GM12892 (cell line): ENCODE measurements at regions not wholly inside any gene's neighbourhood (a gene's known extent, or its start where the extent isn't known, plus 50 kb on each side); places are given as distances from the start of the nearest gene placed in this dataset.

Experiments used
- DNase-seq: peaks from one replicate; pipeline ENCODE4 v3.0.0; 2011; ENCODE audit not compliant: insufficient read length
- FAIRE-seq: peaks from 2 replicates; lab custom pipeline; 2011; peaks lifted over from hg19 to GRCh38; lab: Jason Lieb, UNC
- POLR2A ChIP-seq: IDR thresholded peaks from 2 replicates; pipeline ENCODE4 v1.6.1; 2011; ENCODE audit warnings: low read depth, low read length, control low read depth
- POLR2AphosphoS5 ChIP-seq: IDR thresholded peaks from 2 replicates; pipeline ENCODE4 v1.6.1; 2011; ENCODE audit warnings: low read depth, low read length, control low read depth
- TAF1 ChIP-seq: IDR thresholded peaks from 2 replicates; pipeline ENCODE4 v1.6.1; 2011; ENCODE audit warnings: low read depth, mild to moderate bottlenecking, control low read depth, low read length, borderline replicate concordance

DNA sequence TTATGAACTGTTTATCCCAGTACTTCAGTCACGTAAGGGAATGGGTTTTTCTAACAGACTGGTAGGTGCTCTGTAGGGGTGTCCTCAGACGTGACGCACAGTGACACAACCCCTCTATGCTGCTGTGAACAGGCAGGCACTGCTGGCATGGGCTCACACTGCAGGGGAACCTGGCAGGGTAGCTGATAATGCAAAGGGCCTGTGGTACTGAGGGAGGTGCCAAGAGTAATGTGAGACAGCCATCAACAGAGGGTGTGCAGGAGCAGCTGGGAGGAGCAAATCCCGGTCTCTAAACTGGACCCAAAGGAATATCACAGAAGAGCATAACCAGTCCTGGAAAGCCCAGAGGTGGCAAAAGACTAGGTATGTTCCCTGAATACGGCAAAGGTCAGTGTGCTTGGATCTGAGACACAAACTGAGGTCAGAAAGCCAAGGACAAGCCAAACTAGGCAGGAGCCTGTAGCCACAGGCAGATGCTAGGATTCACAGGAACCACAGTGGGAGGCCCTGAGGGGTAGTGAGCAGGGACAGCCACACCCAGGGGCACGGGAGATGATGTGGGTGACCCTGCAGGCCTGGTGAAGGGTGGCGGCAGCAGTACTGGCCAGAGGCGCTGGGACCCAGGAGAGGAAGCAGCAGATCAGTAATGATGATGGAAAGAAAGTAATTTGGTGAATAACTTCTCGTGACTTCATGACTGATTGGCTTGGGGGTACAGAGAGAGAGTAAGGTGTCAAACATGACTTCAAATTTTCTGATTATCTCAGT is 248.1 kb upstream of the CHRNA7 start:
- no peak for FAIRE-seq
- no peak for DNase-seq
- TF ChIP-seq POLR2AphosphoS5: no peak
- no peak for TF ChIP-seq POLR2A
- TF ChIP-seq TAF1: no peak

DNA sequence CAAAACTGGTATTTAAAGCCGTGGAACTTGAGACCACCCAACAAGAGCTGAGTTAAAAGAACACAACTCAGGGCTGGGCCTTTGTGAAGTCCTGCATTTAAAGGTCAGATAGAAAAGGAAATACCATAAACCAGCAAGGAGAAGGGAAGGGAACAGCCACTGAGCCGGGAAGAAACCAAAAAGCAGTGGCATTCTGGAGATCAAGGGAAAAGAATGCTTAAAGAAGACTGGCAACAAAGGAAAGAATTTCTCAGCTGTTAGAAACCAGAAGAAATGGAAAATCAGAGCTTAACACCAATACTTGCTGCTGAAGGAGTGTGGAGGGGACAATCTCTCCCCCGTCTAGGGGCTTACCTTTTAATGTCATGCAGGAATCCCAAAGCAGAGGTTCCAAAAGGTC is 247.4 kb upstream of the CHRNA7 start:
- FAIRE-seq (no peak), DNase-seq (no peak)
- TF ChIP-seq POLR2A (no peak), POLR2AphosphoS5 (no peak)

DNA sequence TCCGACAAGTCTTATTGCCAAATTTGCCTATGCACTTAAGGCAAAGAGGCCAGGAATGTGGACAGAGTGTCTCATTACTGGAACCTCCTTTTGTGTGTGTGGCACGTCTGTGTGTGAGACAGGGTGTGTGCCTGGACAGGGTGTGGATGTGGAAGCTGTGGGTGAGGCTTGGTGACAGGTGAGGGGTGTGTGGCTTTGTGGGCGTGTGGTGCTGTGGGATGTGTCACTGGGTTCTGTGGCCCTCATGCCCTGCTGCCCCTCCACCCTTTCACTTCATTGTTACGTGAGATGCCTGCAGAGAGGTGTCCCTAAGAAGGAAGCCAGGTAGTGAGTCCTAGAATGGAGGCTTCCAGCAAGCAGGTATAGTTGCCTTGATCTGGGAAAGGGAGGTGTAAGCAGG is 244.0 kb upstream of the CHRNA7 start:
- DNase-seq: no peak
- no peak for TF ChIP-seq TAF1
- TF ChIP-seq POLR2AphosphoS5: no peak
- no peak for TF ChIP-seq POLR2A
- no peak for FAIRE-seq

DNA sequence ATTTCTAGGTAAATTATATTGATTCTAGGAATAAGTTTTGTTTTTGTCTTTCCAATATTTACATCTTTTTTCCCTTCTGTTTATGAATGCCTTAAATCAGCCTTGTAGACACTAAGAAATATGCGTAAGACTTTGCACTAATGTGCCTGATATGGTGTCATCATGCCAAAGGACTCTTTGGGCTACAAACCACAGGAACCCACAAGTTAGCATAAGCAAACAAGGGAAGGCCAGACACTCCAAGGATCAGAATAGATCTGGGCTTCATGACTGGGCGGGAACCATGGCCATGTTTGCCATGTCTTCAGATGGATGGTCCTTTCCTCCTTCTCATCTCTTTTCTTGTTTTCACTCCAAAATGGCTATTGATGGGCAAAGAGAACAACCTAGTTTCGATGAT is 242.2 kb upstream of the CHRNA7 start:
- TF ChIP-seq POLR2A (no peak), TAF1 (no peak), POLR2AphosphoS5 (no peak)
- no peak for FAIRE-seq
- DNase-seq: no peak

DNA sequence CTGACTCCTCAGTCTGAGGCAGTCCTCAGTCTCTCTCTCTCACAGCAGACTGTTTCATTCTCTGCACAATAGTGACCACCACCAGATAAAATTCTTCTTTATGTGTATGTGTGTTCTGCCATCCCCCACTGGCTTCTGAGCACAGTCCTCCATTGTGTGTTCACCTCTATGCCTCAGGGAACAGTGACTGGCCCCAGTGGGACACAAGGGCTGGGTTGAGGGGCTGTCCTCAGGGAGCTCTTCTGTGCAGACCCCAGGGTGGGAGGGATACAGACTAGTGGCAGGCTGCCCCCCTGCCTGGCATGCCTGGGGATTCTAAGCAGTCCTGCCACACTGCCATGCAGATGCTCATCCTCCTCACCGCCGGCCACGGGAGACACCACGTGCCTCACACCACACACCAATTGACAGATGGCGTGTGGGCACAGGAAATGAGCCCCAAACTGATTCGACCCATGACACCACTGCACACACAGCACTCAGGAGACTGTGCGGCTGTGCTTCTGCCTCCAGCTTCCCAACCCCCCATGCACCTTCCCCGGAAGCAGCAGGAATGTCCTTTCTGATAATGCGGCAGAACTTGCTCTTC is 237.6 kb upstream of the CHRNA7 start:
- DNase-seq (no peak), FAIRE-seq (no peak)
- TF ChIP-seq POLR2A (no peak), TAF1 (no peak), POLR2AphosphoS5 (no peak)

DNA sequence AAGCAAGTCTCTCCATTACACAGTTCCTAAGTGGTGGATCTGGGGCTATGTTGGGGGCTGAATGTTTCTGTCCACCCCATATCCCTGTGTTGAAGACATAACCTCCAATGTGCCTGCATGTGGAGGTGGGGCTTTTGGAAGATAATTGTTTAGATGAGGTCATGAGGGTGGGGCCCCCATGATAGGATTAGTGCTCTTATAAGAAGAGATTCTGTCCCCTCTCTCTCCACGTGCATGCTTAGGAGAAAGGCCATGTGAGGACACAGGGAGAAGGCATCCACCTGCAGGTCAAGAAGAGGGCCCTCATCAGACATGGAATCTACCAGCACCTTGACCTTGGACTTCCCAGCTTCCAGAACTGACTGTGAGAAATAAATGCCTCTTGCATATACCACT is 231.0 kb upstream of the CHRNA7 start:
- no peak for FAIRE-seq
- TF ChIP-seq POLR2A (no peak), POLR2AphosphoS5 (no peak), TAF1 (no peak)
- no peak for DNase-seq

DNA sequence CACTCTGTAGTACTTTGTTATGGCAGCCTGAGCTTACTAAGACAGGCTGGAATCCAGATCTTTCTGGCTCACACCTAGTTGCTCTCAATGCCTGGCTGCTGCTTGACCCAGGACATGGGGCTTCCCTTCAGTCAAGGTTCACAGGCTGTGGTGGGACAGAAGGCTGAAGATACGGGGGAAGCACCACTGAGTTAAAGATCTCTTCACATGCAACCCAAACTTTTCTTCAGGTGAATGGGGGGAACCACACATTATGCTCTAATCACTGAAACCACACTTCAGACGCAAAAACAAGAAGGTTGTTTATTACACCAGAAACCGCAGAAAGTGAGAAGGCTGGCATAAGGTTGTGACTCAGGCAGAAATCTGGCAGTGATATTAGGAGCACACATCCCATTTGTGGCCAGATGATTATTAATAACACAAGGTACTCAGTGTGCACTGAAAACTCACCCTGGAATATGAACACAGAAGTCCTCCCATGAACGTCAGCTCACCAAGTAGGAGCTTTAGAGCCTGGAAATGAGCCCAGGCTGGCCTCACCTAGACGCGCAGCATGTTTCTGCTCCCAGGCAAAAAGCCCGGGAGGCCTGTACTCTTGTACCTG is 230.5 kb upstream of the CHRNA7 start:
- FAIRE-seq: peak; percentile 90
- peak; percentile 22 for DNase-seq
- TF ChIP-seq TAF1 (no peak), POLR2A (no peak), POLR2AphosphoS5 (no peak)

DNA sequence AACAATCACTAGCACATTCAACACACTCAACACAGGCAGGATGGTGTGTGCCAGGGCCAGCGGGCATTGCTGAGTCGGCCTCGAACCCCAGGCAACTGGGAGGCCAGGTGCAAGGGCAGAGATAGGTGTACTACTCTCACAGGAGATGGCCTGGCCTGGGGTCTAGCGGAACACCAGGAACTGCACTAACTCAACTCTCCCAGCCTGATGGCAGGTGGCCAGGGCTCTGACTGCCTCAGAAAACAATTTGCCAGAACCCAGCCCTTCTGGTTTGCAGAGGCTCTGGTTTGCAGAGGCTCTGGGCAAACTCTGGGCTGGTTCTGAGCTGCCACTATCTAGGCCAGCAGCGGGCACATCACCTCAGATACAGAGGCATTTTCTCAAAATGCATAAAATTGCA is 229.2 kb upstream of the CHRNA7 start:
- DNase-seq: no peak
- TF ChIP-seq POLR2AphosphoS5: no peak
- TF ChIP-seq TAF1: no peak
- TF ChIP-seq POLR2A: no peak
- peak; percentile 36 for FAIRE-seq

DNA sequence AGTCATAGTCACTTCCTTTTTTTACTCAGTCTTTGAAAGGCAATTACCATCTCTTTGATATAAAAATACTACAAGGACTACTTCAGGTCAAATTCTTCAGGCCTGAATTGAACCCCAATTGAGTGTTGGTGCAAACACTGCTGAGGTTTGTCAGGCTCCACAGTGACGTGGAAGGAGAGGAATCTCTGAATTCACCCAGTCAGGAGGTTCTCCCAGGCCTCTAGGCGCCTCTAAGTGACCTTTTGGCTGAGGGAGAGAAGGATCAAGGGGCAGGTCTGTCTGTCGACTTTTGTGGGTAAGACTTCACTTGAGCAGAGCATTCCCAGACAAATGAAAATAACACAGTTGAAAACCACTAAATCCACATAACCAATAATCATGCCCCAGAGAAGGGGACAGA is 227.6 kb upstream of the CHRNA7 start:
- FAIRE-seq: no peak

DNA sequence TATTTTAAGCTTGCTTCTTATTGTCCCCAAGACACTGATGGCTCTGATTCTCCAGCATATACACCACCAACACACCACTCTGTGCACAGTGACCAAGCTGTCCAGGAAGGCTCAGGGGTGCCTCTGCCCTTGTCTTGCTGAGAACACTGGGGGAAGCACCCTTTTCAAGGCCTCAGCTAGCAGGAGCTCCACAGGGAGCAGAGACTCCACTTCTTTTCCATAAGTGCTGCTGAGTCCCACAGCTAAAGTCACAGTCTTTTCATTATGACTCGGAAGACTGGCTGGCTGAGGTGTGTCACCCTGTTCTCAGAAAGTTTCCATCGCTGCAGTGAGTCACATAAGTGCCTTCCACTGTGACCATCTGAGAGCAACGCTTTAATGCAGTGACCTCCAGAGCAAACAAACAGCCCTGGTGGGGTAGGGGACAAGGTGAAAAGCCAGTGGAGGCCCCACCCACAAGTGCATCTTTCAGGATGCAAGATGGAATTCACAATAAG is 226.9 kb upstream of the CHRNA7 start:
- DNase-seq: no peak
- peak; percentile 46 for FAIRE-seq
- TF ChIP-seq POLR2A (no peak), POLR2AphosphoS5 (no peak), TAF1 (no peak)

More for the DNA sequence above, 227.6 kb upstream of the CHRNA7 start:
- no peak for DNase-seq
- TF ChIP-seq TAF1: no peak
- no peak for TF ChIP-seq POLR2A
- no peak for TF ChIP-seq POLR2AphosphoS5

DNA sequence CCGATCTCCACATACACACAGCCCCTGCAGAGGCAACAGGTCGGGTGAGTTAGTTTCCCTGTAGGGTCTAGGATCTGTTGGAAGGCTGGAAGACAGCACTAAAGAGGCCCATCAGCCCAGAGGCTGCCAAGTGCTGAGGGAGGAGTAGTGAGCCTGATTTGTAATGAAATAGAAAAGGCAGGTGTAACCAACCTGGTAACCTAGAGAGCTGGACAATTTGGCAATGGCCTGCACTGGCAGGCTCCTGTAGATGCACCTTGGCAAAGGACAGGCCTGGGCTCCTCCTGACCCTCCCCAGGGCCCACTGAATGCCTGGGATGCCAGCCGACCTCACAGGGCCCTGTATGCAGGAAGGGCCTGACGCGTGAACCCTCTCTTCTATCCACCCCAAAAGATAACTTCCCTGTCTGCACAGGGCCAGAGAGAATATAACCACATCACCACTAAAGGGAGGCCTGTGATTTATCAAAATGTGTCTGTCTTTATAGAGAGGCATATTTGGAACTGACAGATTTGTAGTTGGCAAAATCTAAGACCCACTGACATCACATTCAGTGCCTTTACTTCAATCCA is 225.1 kb upstream of the CHRNA7 start:
- FAIRE-seq: no peak

More for the DNA sequence above, 225.1 kb upstream of the CHRNA7 start:
- no peak for TF ChIP-seq POLR2A
- TF ChIP-seq POLR2AphosphoS5: no peak
- DNase-seq: no peak
